HG02938 (cell line): ENCODE measurements at regions not wholly inside any gene's neighbourhood (a gene's known extent, or its start where the extent isn't known, plus 50 kb on each side); places are given as distances from the start of the nearest gene placed in this dataset.

Source experiments
- ATAC-seq: cut with Tn5 transposase; IDR thresholded peaks from one replicate; pipeline ENCODE4 v1.9.1; 2021; ENCODE audit warnings: mild to moderate bottlenecking, moderate library complexity; ENCODE audit not compliant: unreplicated experiment

DNA sequence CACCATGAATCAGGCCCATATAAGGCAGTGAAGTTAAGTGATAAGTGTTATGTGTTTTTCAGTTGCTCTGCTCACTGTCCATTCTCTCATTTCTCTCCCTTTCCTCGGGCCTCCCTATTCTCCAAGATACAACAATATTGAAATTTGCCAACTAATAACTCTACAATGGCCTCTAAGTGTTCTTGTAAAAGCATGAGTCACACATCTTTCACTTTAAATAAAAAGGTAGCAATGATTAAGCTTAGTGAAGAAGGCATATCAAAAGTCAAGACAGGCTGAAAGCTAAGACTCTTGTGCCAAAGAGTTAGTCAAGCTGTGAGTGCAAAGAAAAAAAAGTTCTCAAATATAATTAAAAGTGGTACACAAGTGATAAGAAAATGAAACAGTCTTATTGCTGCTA, 675.4 kb downstream of the OTOL1 start:
- no peak for ATAC-seq

DNA sequence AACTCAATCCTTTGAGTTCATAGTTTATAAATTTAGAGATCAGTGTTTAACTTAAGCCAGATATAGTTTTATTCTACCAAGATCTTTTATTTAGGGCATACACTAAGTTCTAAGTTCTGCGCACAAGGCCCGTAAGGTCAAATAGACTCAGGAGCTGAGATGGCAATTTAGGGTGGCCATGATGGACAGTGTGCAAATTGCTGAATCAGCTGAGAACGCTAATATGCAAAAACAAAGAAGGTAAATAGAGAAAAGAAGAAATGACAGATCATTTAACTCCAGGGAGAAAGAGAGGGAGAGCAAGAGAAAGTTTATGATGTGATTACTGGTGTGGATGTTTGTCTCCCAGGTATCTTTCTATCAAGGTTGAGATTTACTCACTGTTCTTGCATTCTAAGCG, 678.5 kb downstream of the OTOL1 start:
- ATAC-seq, result no peak

DNA sequence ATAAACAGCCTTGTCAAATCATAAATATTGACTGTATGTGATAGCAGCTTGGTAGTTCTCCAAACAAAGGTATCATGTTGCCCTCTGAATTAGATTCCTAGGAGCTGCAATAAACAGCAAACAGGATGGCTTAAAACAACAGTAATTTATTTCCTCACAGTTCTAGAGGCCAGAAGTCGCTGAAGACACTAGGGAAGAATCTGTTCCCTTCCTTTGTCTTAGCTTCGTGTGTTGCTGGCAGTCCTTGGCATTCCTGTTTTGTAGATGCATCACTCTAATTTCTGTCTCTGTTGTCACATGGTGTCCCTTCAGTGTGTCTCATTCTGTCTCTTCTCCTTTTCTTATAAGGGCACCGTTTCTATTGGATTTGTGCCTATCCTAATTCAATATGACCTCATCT, 679.3 kb downstream of the OTOL1 start:
- no peak for ATAC-seq

DNA sequence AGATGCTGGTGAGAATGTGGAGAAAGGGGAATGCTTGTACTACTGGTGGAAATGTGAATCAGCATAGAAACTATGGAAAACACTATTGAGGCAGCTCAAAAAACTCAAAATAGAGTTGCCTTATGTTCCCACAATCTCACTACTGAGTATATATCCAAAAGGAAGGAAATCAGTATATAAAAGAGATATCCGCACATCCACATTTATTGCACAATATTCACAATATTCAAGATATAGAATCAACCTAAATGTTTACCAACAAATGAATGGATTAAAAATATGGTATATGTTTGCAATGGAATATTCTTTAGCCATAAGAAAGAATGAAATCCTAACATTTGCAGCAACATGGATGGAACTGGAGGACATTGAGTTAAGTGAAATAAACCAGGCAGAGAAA, 686.8 kb downstream of the OTOL1 start:
- ATAC-seq, result no peak

DNA sequence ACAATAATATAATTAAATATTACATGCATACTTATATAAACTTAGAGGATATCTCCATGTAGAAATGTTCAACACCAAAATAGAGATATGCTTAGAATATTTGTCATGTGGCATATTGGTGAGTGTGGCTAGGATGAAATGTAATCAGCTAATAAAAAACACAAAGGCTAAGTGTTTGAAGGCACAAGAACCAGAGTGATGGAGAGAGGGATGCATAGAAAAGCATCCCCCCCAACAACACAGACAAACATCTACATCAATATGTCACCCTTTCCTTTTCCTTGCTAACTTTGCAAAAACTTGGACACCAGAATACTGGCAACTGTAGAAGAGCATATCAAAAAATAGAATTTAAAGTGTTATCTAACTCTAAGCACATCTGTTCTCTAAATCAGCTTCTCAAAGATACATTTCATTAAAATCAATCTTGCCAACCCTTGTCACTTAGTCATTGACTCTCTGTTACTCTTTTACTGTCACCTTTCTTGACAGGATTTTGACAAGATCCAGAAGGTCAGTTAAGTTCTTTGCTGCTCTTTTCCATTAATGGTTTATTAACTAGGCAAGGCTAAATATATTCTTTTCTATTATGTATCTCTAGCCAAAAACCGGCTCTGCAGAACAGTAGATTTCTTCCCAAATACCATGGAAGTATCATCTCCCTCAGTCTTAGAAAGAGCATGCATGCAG, 695.9 kb downstream of the OTOL1 start:
- ATAC-seq, result no peak

DNA sequence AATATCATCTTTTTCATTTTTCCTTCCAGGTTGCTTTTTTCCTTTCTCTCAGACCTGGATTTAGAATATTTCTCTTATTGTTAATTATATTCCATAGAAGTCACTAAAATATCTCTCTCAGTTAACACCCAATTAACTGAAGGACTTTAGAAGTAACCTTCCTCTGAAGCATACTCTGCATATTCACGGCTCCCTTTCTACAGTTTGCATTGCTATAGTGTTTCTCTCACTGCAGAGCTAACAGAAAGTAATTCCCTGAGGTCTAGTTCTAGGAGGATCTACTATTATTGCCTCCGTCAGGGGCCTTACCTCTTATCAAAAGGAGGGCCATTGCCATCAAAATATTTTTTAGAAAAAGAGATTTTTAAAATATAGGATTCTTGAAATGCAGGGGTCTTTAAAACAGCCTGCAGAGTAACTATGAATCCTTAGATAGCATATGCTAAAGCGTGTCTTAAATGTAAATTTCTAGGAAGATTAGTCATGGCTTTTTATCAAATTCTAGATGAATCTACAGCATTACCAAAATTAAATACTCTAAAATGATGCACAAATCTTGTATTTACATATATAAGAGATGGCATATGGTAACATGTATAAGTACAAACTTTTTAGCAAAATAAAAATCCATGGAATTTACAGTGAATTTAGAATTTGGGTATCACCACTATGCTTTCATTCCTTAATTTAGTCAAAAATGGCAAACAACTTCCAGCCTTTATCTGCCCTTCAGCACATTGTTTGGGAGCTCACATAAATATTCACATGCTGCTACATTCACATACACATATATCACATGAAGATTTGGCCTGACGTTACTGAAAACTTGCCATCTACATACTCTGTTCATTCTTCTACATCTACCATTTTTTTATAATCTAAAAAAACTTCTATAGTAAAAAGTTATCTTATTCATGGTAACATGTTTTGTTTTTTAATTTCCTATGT, 696.8 kb downstream of the OTOL1 start:
- no peak for ATAC-seq

DNA sequence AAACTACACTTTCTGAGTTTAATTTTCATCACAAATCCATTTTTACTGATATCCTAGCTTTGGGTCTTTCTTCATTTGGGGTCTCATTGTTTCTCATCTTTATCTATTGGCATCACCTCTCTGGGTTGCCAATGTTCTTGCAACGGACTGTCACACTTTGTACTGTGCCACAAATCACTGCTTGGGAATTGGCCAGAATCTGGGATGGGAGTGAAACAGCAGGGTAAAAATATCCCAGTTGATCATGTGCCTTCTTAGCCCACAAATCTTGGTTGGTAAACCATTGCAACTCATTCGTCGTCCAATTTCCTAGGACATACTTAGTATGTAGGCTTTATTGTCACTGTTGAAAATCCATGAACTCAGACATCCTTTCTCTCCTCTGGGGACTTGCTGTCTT, 698.5 kb downstream of the OTOL1 start:
- ATAC-seq, result no peak

DNA sequence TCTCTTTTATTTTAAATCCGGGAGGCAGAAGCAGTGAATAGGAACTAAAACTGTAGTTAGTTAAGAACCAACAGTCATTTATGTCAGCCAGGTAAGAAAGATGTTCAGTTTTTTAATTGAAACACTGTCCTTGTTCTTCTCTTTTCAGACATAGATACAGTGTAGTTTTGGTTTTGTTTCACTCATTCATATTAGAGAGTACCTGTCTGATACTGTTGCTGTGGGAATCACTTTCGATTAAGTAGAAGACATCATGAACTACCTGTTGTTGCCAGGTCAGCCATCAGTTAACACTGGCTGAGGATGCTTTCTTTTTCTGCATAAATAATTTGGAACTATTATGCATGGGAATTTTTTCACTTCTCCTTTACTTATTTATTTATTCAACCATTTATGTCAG, 700.4 kb downstream of the OTOL1 start:
- no peak for ATAC-seq

DNA sequence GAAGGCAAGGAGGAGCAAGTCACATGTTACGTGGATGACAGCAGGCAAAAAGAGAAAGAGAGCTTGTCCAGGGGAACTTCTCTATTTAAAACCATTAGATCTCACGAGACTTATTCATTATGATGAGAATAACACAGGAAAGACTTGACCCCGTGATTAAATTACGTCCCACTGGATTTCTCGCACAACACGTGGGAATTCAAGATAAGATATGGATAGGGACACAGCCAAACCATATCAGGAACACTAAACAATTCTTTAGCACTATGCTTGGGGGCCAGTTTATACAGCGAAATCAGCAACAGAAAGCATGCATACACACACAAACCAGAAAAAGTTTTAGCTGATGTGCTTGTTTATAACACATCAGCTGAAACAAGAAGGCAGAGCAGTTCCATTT, 704.2 kb downstream of the OTOL1 start:
- no peak for ATAC-seq

DNA sequence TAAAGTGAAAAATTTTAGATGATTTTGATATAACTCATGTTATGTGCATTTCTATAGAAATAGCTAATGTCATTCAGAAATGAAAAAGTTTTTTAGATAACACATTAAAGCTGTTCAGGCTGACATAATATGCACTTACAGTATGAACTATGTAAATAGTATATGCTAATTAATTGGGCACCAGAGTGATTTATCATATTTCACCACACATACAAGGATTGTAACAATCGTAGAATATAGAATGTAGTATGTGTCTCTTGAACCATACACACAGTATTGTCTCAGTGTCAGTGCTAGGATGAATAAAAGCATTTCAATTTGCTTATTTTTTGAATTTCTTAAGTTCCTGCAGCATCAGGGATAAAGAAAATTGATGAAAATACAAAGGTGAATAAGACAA, 710.0 kb downstream of the OTOL1 start:
- no peak for ATAC-seq

DNA sequence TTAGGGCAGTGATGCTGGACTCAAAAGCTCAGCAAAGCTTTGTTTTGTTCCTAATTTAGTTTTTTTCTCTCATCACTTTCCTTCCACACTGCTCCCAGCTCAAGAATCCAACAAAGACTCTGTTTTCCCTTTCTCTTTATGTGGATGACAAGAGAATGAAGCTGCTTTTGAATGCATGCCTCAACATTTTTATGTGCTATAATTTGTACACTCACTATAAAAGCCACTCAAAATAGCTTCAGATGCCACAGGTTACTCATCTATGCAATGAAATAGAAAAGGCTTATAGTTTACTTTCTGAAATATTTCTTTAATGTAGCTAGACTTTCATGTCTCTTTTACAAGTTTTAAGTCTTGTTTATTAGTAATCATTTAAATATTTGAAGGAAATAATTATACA, 714.9 kb downstream of the OTOL1 start:
- no peak for ATAC-seq

DNA sequence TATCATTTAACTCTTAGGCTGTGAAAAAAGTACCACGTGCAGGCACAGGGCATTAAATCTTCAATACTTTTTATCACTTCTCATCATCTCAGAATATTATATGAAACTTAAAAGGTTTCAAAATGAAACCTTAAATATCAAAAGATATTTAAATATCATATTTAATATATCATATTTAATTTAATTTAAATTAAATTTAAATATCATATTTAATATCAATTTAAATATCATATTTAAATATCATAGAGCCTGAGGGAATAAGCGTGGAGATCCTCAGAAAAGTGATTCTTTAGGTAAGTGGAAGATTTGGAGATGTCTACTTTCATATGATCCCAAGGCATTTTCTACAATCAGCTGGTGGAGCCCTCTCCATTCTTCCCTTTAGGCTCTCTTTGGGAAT, 716.6 kb downstream of the OTOL1 start:
- ATAC-seq, result no peak

DNA sequence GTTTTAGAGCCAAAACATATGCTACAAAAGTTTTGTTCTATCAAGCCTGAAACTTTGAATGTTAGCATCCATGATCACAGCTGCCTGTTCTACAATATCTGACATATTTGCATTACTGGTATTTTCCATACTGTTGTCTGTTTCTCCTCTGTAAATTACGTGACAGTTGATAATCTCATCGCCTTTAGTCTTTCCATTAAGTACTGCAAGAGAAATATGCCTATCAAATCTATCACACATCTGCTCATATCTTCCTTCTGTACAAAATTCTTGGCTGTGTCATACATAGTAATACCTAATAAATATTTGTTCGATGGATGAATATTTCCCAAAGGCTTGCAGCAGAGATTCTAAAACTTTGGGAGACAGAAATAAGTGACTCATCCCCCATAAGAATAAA, 717.3 kb downstream of the OTOL1 start:
- no peak for ATAC-seq

DNA sequence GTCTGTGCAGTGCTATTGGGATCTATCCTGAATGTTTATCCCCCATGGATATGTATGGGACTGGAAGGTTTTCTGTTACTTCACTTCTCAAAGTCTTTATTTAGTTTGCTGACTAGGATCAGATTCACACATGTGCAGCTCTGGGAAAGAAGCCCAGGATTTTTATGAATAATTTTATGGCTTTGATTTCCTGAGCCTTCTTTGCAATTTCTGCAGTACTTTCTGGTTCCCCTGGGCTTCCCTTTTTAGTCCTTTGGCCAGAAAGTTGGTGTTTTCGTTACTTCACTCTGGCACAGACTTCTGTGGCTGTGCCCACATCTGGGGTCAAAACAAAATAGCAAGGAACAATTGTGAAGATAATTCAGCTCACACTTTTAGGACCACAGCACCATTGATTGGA, 721.0 kb downstream of the OTOL1 start:
- ATAC-seq, result no peak

DNA sequence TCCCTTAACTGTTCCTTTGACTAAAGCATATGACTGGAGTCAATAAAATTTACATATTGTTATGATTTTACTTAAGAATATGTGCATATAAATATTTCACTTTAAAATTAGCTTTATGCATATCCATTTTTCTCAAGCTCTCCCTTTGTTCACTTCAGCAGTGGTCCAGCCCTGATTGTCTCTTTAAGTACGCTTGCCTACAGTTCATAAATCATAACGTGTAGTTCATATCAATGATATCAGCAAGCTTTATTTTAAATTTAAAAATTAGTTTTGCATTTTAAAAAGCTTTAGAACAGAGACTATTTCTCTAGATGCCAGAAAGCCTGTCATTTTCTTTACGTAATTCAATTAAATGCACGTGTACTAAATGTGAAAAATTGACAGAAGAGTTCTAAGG, 721.9 kb downstream of the OTOL1 start:
- ATAC-seq, result no peak

DNA sequence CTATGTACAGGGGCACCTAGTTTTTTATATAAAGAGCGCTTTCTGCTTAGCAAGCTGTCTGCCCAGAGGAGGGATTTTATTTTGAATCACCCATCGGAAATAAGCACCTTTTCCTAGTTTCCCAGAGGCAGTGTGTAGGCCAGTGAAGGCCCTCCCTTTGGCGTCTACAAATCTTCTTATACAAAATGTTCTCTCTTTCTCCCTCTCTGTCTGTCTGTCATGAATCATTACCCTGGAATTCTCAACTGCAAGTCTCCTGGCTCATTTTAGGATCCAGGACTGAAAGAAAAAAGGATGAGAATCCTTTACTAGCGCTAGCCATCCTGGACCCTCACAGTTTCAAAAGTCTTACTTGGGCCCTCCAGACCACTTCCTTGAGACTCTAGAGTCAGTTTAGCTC, 728.1 kb downstream of the OTOL1 start:
- ATAC-seq, result no peak

DNA sequence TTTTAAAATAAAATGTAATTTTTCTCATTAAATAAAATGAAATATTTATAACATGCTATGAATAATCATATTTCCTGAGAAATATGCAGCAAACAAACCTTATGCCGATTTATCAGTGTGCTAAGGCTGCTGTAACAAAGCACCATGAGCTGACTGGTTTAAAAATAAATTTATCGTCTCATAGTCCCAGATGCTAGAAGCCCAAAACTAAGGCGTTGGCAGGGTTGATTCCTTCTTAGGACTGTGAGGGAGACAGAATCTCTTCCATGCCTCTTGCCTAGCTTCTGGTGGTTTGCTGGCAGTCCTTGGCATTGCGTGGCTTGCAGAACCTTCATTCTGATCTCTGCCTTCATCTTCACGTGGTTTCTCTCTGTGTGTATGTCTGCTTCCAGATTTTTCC, 740.3 kb downstream of the OTOL1 start:
- no peak for ATAC-seq

DNA sequence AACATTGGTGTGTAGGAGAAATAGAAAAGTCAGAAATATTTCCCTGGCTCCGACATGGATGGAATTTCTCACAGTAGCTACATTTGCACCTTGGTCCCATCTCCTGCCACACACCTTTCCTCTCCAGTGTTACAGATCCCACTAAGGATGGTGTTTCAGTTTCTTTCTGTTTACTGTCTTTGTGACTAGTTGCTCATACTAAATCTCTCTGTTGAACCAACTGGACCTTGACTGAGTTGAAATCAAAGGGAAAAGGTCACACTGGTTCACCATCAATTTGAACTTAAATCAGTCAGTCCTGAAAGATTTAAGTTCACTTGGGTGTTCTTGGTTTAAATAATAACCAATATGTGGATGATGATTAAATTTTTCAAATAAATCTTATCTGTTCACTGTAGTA, 754.2 kb downstream of the OTOL1 start:
- ATAC-seq, result no peak

DNA sequence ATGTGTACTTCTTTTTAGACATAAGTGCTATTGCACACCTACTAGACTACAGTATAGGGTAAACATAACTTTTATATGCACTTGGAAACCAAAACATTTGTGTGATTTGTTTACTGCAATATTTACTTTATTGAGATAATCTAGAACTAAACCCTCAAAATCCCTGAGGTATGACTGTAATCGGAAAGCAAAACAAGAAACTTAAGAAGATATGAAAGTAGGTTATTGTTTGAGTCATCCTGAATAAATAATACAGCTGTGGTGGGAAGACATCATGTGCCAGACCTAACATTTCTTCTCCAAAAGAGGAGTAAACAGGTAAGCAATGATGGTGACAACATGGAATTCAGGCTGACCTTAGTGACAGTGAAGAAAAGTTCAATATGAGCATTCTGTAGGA, 765.5 kb downstream of the OTOL1 start:
- ATAC-seq, result no peak

DNA sequence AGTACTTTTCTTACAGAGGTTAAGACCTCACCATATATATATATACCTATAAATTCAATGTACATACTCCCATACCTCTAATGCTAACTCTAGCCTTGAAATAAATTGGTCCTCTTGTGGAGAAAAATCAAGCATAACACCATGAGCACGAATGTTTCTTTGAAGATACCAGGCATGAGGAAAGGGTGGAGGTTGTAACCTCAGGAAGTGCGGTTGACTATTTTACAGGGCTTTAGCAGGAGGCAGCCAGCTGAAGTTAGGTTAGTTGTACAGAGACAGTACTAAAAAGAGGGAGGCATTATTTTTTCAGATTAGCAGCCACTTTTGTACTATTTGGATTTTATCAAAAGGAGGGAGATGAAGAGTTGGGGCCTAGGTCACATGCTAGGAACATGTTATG, 767.0 kb downstream of the OTOL1 start:
- ATAC-seq, result no peak

DNA sequence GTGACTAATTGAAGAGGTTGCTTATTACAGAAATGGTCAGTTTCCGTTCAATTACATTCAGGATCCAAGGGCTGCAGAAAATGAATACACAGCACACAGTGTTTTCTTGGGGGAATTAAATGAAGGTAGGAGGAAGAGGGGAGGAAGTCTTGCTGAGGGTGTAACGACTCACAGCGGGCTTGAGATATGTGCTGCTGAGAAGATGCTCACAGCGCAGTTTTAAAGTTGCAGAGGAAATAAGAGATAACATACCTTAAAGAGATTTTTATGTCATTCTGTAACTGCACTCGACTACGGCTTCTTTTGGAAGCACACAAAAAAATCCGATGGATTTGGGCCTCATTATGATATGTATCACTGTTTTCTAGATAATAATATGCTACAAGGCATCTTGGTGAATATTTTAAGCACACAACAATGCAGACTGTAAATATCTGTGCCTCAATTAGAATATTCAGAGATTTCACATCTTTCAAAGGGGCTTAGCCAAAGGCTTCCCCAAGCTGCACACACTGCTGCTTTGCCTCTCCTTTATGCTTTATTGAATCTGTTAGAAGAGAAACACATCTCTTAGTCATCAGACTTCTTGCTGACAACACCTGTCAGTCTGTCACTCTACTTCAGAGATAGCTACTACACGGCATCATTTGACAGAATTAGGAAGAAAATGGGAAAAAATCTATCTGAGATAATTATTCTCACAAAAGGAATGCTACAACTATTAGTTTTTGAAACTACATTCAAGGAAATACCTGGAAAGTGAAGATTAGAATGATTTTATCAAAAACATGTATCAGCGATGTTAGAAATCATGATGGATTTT, 773.2 kb downstream of the OTOL1 start:
- ATAC-seq, result no peak

DNA sequence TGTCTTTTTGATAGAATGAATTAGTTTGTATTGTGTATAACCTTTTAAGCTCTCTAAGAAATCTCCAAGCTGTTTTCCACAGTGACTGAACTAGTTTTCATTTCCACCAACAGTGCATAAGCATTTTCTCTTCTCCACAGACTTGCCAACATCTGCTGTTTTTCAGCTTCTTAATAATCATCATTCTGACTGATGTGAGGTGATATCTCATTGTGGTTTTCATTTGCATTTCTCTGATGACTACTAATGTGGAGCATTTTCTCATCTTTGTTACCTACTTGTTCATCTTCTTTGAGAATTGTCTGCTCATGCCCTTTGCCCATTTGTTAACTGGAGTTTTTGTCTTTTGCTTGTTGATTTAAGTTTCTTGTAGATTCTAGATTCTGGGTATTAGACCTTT, 777.5 kb downstream of the OTOL1 start:
- ATAC-seq, result no peak
